Activated B cell treated with CpG ODN at 0.5 μM for 24 hours (primary cell): ENCODE measurements at regions not wholly inside any gene's neighbourhood (a gene's known extent, or its start where the extent isn't known, plus 50 kb on each side); places are given as distances from the start of the nearest gene placed in this dataset.
A peak's percentile ranks its signal among the peaks of the same experiment; 100 is the strongest.

ENCODE experiments used
- ATAC-seq: fragments of 200-7000 bp; cut with Tn5 transposase; one replicate; pipeline ENCODE4 v1.10.0; 2021; ENCODE audit warnings: low read depth, mild to moderate bottlenecking, moderate library complexity
- CTCF ChIA-PET: fragments of 350-600 bp; sonication (Branson Sonifier 250); formaldehyde crosslinking; loops from one replicate; lab custom pipeline; 2021; ENCODE audit warnings: antibody characterized with exemption; lab: Charles Lee
- POLR2A ChIA-PET: fragments of 350-600 bp; sonication (Branson Sonifier 250); formaldehyde crosslinking; loops from one replicate; lab custom pipeline; 2021; ENCODE audit warnings: antibody characterized with exemption; lab: Charles Lee
- DNase-seq: peaks from one replicate; pipeline ENCODE4 v3.0.0; 2022
- H3K27ac Mint-ChIP-seq: one replicate; pipeline ENCODE4 v1.8.0; 2020; ENCODE audit warnings: mixed read lengths
- H3K27me3 Mint-ChIP-seq: one replicate; pipeline ENCODE4 v1.8.0; 2021; ENCODE audit warnings: mixed read lengths
- H3K36me3 Mint-ChIP-seq: one replicate; pipeline ENCODE4 v1.8.0; 2021; ENCODE audit warnings: low read depth, mixed read lengths
- H3K4me1 Mint-ChIP-seq: one replicate; pipeline ENCODE4 v1.8.0; 2021; ENCODE audit warnings: mixed read lengths
- H3K4me3 Mint-ChIP-seq: one replicate; pipeline ENCODE4 v1.8.0; 2020; ENCODE audit warnings: mild to moderate bottlenecking, mixed read lengths
- H3K9me3 Mint-ChIP-seq: one replicate; pipeline ENCODE4 v1.8.0; 2020; ENCODE audit warnings: mixed read lengths
- intact Hi-C: fragments of 100-400 bp; cut with micrococcal nuclease; formaldehyde crosslinking; loops from one replicate; pipeline ENCODE4 v1.15.1; 2024
- TF ChIP-seq, protein P1 (sequence below): fragments of 200-600 bp; IDR thresholded peaks from one replicate; pipeline ENCODE4 v1.8.0; 2022; ENCODE audit warnings: antibody characterized with exemption, mild to moderate bottlenecking

DNA sequence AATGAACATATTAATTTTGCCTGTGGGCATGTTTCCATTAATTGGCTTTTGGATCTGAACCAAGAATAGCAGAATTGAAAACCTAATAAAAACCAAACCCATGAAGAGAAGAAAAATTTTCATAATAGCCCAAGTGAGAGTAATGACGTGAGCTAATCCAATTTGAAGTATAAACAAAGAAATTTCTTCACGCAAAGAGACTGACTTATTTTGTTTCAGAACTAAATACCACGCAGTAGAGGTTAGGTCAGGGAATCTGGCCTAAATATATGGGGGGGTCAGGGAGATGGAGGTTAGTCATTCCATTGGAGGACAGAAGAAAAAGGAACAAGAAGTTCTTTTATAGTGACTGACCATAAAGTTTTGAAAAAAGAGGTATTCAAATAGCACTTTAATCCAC, 94.1 kb upstream of the CYP1B1 start:
- Mint-ChIP-seq H3K27me3 (peaks cover 31% of the 10 kb centered on the region), H3K36me3 (no peaks in the 10 kb centered on the region), H3K9me3 (no peaks in the 10 kb centered on the region), H3K4me1 (no peaks in the 10 kb centered on the region), H3K27ac (no peak overlapping the region), H3K4me3 (no peak overlapping the region)
- no peak for ATAC-seq
- TF ChIP-seq, protein P1, sequence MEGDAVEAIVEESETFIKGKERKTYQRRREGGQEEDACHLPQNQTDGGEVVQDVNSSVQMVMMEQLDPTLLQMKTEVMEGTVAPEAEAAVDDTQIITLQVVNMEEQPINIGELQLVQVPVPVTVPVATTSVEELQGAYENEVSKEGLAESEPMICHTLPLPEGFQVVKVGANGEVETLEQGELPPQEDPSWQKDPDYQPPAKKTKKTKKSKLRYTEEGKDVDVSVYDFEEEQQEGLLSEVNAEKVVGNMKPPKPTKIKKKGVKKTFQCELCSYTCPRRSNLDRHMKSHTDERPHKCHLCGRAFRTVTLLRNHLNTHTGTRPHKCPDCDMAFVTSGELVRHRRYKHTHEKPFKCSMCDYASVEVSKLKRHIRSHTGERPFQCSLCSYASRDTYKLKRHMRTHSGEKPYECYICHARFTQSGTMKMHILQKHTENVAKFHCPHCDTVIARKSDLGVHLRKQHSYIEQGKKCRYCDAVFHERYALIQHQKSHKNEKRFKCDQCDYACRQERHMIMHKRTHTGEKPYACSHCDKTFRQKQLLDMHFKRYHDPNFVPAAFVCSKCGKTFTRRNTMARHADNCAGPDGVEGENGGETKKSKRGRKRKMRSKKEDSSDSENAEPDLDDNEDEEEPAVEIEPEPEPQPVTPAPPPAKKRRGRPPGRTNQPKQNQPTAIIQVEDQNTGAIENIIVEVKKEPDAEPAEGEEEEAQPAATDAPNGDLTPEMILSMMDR, result no peak
- intact Hi-C loops, result no loop called here
- POLR2A ChIA-PET, result no interaction called here
- DNase-seq, result no peak
- CTCF ChIA-PET, result no interaction called here

DNA sequence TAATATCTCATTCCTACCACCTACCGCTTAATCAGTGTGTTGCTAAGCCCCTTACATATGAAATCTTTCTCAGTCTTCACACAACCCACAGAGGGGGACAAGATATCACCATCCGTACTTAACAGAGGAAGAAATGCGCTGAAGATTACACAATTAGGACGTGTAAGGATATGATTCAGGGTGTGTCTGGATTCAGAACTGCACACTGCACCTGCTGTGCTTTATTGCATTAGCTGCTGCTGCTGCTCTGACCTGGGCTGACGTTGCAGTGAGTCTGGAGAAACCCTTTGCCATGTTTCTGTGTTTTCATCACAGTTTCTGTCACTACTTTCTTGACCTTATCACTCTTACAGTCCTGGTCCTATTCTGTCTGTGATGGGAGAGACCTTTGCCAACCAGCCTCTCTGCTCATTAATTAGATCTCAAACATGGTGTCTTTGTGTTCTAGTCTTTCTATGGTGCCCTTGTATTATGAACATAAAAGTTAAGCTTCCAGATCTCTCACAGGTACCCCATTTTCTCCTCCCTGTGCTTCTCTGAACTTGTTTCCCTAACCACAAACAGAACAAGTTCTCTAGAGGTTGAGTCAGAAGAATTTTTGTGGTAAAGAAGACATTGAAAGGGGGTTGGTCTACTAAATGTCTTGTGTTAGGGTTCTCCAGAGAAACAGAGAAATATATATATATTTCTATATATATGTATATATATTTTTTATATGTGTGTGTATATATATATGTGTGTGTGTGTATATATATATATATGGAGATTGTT, 92.9 kb upstream of the CYP1B1 start:
- Mint-ChIP-seq H3K4me1 (peaks cover 3% of the 10 kb centered on the region), H3K36me3 (no peaks in the 10 kb centered on the region), H3K4me3 (no peak overlapping the region), H3K27me3 (peaks cover 37% of the 10 kb centered on the region), H3K27ac (no peak overlapping the region), H3K9me3 (no peaks in the 10 kb centered on the region)
- DNase-seq (no peak), ATAC-seq (no peak)
- intact Hi-C loops, result no loop called here
- POLR2A ChIA-PET, result no interaction called here
- TF ChIP-seq, protein P1, result no peak
- CTCF ChIA-PET, result no interaction called here

- ChIA-PET CTCF (no interaction called here), POLR2A (no interaction called here)
- no peak for DNase-seq
- Mint-ChIP-seq H3K27ac (no peak overlapping the region), H3K27me3 (peaks cover 45% of the 10 kb centered on the region), H3K9me3 (no peaks in the 10 kb centered on the region), H3K4me1 (peaks cover 3% of the 10 kb centered on the region), H3K36me3 (no peaks in the 10 kb centered on the region), H3K4me3 (no peak overlapping the region)
- intact Hi-C loops, result no loop called here
- TF ChIP-seq, protein P1, result no peak
- ATAC-seq, result no peak
Observed at GRCh38 chr2:38167968-38168350, 92.0 kb upstream of the CYP1B1 start.

DNA sequence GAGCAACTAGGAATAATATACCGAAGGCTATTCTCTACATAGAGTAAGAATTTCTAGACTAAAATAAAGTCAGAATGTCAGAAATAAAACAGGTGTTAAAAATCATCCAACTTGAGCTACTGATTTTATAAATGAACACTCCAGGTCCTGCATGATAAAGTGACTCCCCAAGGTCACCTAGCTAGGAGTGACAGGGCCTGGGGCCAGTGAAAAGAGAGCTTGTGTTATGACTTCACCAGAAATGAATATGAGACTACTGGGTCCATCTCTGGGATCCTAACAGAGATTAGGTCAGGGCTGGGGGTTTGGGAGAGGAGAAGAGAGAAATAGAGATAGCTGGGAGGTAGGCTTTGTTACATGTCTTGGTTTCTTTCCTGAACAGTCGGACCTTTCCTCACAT, 89.7 kb upstream of the CYP1B1 start:
- DNase-seq (no peak), ATAC-seq (no peak)
- Mint-ChIP-seq H3K4me1 (peaks cover 3% of the 10 kb centered on the region), H3K27me3 (peaks cover 47% of the 10 kb centered on the region), H3K4me3 (no peak overlapping the region), H3K9me3 (no peaks in the 10 kb centered on the region), H3K27ac (no peak overlapping the region), H3K36me3 (no peaks in the 10 kb centered on the region)
- ChIA-PET POLR2A (no interaction called here), CTCF (no interaction called here)
- TF ChIP-seq, protein P1, result no peak
- intact Hi-C loops, result no loop called here

DNA sequence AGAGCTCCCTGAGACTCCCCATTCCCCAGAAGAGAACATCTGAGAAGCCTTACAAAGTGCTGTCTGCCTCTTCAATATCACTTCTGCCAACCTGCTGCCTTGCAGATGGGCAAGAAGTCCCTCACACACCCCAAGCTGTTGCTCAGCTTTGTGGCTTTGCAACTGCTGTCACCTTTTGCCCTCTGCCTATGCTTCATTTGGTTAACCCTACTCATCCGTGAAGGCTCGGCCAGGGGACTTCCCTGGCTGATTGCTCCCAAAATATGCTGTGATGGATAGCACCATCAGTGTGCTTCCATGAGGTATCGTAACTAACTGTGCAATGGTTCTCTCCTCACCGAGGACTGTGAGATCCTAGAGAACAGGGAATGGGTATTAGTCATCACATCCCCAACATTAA, 88.9 kb upstream of the CYP1B1 start:
- POLR2A ChIA-PET, result no interaction called here

More for the DNA sequence above, 88.9 kb upstream of the CYP1B1 start:
- peaks cover 47% of the 10 kb centered on the region for H3K27me3 Mint-ChIP-seq
- H3K9me3 Mint-ChIP-seq, result no peaks in the 10 kb centered on the region
- intact Hi-C loops, result no loop called here
- ATAC-seq (no peak), DNase-seq (peak; percentile 15)
- no peak overlapping the region for H3K27ac Mint-ChIP-seq
- no peaks in the 10 kb centered on the region for H3K36me3 Mint-ChIP-seq
- H3K4me3 Mint-ChIP-seq, result no peak overlapping the region
- TF ChIP-seq, protein P1, result no peak
- CTCF ChIA-PET, result no interaction called here
- peaks cover 3% of the 10 kb centered on the region for H3K4me1 Mint-ChIP-seq
